Mammary epithelial cell (primary cell): ENCODE measurements at regions not wholly inside any gene's neighbourhood (a gene's known extent, or its start where the extent isn't known, plus 50 kb on each side); places are given as distances from the start of the nearest gene placed in this dataset.

ENCODE experiments used
- CTCF ChIP-seq, 2 donors: IDR thresholded peaks in 1 of 2; conservative IDR thresholded peaks in 1 of 2; 2 replicates each; pipeline ENCODE4 v1.5.1; 2011 to 2012; ENCODE audit warnings: inconsistent platforms in 2 of 2, low read length in 2 of 2, mild to moderate bottlenecking in 2 of 2, control low read depth in 1 of 2, low read depth in 1 of 2; ENCODE audit not compliant: insufficient read depth in 1 of 2; ENCODE audit errors: extremely low read depth in 1 of 2
- EZH2 ChIP-seq: IDR thresholded peaks from 2 replicates; pipeline ENCODE4 v1.6.1; 2012; ENCODE audit warnings: low read length, inconsistent platforms, borderline replicate concordance

DNA sequence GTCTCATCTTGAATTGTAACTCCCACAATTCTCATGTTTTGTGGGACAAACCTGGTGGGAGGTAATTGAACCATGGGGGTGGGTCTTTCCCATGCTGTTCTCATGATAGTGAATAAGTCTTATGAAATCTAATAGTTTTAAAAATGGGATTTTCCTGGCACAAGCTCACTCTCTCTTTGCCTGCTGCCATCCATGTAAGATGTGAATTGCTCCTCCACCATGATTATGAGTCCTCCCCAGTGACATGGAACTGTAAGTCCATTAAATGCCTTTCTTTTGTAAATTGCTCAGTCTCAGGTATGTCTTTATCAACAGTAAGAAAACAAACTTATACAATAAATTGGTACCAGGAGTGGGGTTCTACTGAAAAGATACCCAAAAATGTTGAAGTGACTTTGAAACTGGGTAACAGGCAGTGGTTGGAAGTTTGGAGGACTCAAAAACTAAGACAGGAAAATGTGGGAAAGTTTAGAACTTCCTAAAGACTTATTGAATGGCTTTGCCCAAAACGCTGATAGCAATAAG is 601.4 kb downstream of the ZEB2 start:
- no peak for TF ChIP-seq CTCF (conservative IDR thresholded peaks at IDR 0.05 in 1 of 2, IDR thresholded peaks at IDR 0.05 in 1 of 2; ENCODE audit: extremely low read depth in 1 of 2, insufficient read depth in 1 of 2, low read depth in 1 of 2, low read length in 2 of 2)
- TF ChIP-seq EZH2: no peak
